GM12865 (cell line): ENCODE measurements at regions not wholly inside any gene's neighbourhood (a gene's known extent, or its start where the extent isn't known, plus 50 kb on each side); places are given as distances from the start of the nearest gene placed in this dataset.

Experiments
- DNase-seq: peaks from one replicate; pipeline ENCODE4 v3.0.0; 2010; ENCODE audit warnings: low read depth
- H3K4me3 ChIP-seq: 2 replicates; pipeline ENCODE4 v1.5.1; 2011; ENCODE audit warnings: mild to moderate bottlenecking, low read depth, low read length, control low read depth
- CTCF ChIP-seq: IDR thresholded peaks from 2 replicates; pipeline ENCODE4 v1.5.1; 2011; ENCODE audit warnings: low read length, control low read depth, low read depth, inconsistent platforms; ENCODE audit not compliant: insufficient read depth; ENCODE audit errors: missing control alignments

GRCh38 chr7:156496363-156496769, 144.2 kb upstream of the RNF32 start:
- no peak for TF ChIP-seq CTCF
- DNase-seq: no peak
- no peak overlapping the region for H3K4me3 ChIP-seq

DNA sequence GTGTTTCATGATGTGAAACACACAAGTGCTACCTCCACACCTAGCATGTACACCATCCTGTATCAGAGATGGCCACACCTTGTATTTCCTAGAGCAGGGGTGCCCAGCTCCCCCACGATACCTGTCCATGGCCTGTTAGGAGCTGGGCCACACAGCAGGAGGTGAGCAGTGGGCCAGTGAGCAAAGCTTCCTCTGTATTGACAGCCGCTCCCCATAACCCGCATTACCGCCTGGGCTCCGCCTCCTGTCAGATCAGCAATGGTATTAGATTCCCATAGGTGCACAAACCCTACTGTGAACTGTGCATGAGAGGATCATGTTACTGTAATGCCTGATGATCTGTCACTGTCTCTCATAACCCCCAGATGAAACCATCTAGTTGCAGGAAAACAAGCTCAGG, 145.6 kb upstream of the RNF32 start:
- H3K4me3 ChIP-seq: no peak overlapping the region
- TF ChIP-seq CTCF: no peak
- no peak for DNase-seq

- H3K4me3 ChIP-seq: no peak overlapping the region
- DNase-seq: no peak
- no peak for TF ChIP-seq CTCF
Observed at GRCh38 chr7:156493942-156494341, 146.6 kb upstream of the RNF32 start.

DNA sequence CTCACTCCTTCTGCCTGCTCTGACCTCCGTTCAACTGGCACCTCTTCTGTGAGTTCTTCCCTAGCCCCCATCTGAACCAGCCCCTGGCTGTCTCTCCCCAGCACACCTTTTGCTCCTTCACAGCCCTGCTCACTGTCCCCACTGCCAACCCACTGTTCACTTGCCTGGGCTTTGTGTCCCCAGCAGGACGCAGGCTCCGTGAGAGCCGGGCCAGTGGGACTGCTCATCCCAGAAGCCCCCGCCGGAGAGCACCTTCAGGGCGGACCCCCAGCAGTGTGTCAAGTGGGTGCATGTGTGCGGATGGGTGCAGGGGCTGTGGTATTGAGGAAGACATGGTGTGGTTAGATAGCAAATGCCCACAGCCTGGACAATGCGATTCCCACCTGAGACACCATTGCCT, 148.4 kb upstream of the RNF32 start:
- TF ChIP-seq CTCF: no peak
- no peak for DNase-seq
- H3K4me3 ChIP-seq: no peak overlapping the region

GRCh38 chr7:156491435-156491834, 149.1 kb upstream of the RNF32 start:
- DNase-seq: no peak
- no peak for TF ChIP-seq CTCF
- H3K4me3 ChIP-seq: no peak overlapping the region

DNA sequence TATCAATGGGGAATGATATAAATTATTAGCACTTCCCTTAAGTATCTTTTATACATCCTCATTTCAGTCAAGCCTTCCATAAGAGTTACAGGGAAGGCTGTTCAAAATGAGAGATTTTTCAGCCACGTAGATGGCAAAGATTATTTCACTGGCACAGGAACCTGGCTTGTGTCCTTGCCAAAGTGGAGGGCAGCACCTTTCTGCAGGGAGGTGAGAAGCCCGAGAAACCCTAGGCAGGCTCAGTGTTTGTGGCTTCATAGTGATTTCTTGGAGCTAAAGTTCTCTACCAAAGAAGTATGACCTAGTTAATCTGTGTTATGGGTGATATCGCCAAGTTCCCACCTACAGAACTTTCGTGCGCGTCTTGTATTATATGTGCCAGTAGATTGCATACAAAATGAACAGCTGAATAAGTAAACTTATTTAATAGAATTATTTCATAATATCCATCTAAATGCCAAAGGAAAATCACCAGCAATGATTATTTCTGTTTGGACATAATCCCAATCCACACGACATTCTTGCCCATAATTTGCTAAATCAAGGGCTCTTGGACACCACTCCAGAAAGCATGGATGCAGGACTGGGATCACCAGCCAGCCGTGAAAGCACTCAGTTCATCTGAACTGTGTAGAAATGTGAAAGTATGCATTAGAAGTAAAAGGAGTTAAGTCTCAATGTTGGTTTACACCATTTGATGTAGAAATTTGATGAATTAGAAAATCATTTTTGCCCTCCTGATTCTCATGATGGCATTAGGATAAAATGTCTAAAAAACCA, 150.4 kb upstream of the RNF32 start:
- TF ChIP-seq CTCF: no peak
- DNase-seq: no peak
- H3K4me3 ChIP-seq: no peak overlapping the region
